Activated CD8-positive, alpha-beta T cell treated with anti-CD3 and anti-CD28 coated beads, Interleukin-2, amount 10 ng/mL, durations not matched to agents 7 days and 5 days (primary cell): ENCODE measurements at regions not wholly inside any gene's neighbourhood (a gene's known extent, or its start where the extent isn't known, plus 50 kb on each side); places are given as distances from the start of the nearest gene placed in this dataset.

Source experiments
- ATAC-seq: fragments of 150-1000 bp; cut with Tn5 transposase; one replicate; pipeline ENCODE4 v1.10.0; 2021; ENCODE audit warnings: moderate library complexity
- CTCF ChIA-PET: fragments of 350-600 bp; sonication (Branson Sonifier 250); formaldehyde crosslinking; loops from one replicate; lab custom pipeline; 2021; ENCODE audit warnings: antibody characterized with exemption; lab: Charles Lee
- POLR2A ChIA-PET: fragments of 350-600 bp; sonication (Branson Sonifier 250); formaldehyde crosslinking; loops from one replicate; lab custom pipeline; 2021; ENCODE audit warnings: antibody characterized with exemption; lab: Charles Lee
- DNase-seq: peaks from one replicate; pipeline ENCODE4 v3.0.0-alpha.2; 2020
- H3K27ac Mint-ChIP-seq: one replicate; pipeline ENCODE4 v1.8.0; 2021; ENCODE audit warnings: mild to moderate bottlenecking, mixed read lengths
- H3K27me3 Mint-ChIP-seq: one replicate; pipeline ENCODE4 v1.8.0; 2021; ENCODE audit warnings: low read depth, mixed read lengths
- H3K36me3 Mint-ChIP-seq: one replicate; pipeline ENCODE4 v1.8.0; 2021; ENCODE audit warnings: low read depth, mixed read lengths
- H3K4me1 Mint-ChIP-seq: one replicate; pipeline ENCODE4 v1.8.0; 2021; ENCODE audit warnings: low read depth, mixed read lengths
- H3K4me3 Mint-ChIP-seq: one replicate; pipeline ENCODE4 v1.8.0; 2021; ENCODE audit warnings: mild to moderate bottlenecking, mixed read lengths
- H3K9me3 Mint-ChIP-seq: one replicate; pipeline ENCODE4 v1.8.0; 2022; ENCODE audit warnings: mixed read lengths; ENCODE audit not compliant: insufficient read depth

- Mint-ChIP-seq H3K27ac (no peak overlapping the region), H3K4me3 (no peak overlapping the region), H3K9me3 (no peaks in the 10 kb centered on the region), H3K27me3 (peaks cover 3% of the 10 kb centered on the region), H3K36me3 (no peaks in the 10 kb centered on the region), H3K4me1 (no peaks in the 10 kb centered on the region)
- ChIA-PET CTCF (no interaction called here), POLR2A (no interaction called here)
- no peak for ATAC-seq
- DNase-seq, result no peak
Measured at GRCh38 chr1:29889776-29890175, 653.5 kb downstream of the PTPRU start.

- no peaks in the 10 kb centered on the region for H3K4me1 Mint-ChIP-seq
- no peak overlapping the region for H3K27ac Mint-ChIP-seq
- no peaks in the 10 kb centered on the region for H3K36me3 Mint-ChIP-seq
- CTCF ChIA-PET, result no interaction called here
- no peaks in the 10 kb centered on the region for H3K9me3 Mint-ChIP-seq
- POLR2A ChIA-PET, result no interaction called here
- ATAC-seq, result no peak
- H3K27me3 Mint-ChIP-seq, result no peaks in the 10 kb centered on the region
- H3K4me3 Mint-ChIP-seq, result no peak overlapping the region
- DNase-seq, result no peak
Measured at GRCh38 chr1:29884740-29885139, 648.4 kb downstream of the PTPRU start.

- H3K27me3 Mint-ChIP-seq, result no peaks in the 10 kb centered on the region
- H3K4me1 Mint-ChIP-seq, result no peaks in the 10 kb centered on the region
- no peak overlapping the region for H3K4me3 Mint-ChIP-seq
- no peak overlapping the region for H3K27ac Mint-ChIP-seq
- no peaks in the 10 kb centered on the region for H3K9me3 Mint-ChIP-seq
- DNase-seq (no peak), ATAC-seq (no peak)
- no peaks in the 10 kb centered on the region for H3K36me3 Mint-ChIP-seq
- POLR2A ChIA-PET, result no interaction called here
- CTCF ChIA-PET, result no interaction called here
Measured at GRCh38 chr1:29883986-29884385, 647.7 kb downstream of the PTPRU start.

GRCh38 chr1:29883411-29883832 lies 647.1 kb downstream of the PTPRU start:
- no peaks in the 10 kb centered on the region for H3K27me3 Mint-ChIP-seq
- H3K36me3 Mint-ChIP-seq, result no peaks in the 10 kb centered on the region
- no peak for ATAC-seq
- no peaks in the 10 kb centered on the region for H3K9me3 Mint-ChIP-seq
- no peak overlapping the region for H3K27ac Mint-ChIP-seq
- no peak for DNase-seq
- POLR2A ChIA-PET, result no interaction called here
- no peaks in the 10 kb centered on the region for H3K4me1 Mint-ChIP-seq
- CTCF ChIA-PET, result interaction anchor here (1.2 kb wide), 1 partner anchor 10 kb away, joined by 3 read pairs; no protein-coding TSS in a partner anchor
- H3K4me3 Mint-ChIP-seq, result no peak overlapping the region

GRCh38 chr1:29880556-29880955 lies 644.2 kb downstream of the PTPRU start:
- H3K27me3 Mint-ChIP-seq, result no peaks in the 10 kb centered on the region
- no peaks in the 10 kb centered on the region for H3K9me3 Mint-ChIP-seq
- CTCF ChIA-PET, result interaction anchor here (0.7 to 0.9 kb wide), 2 partner anchors 88 to 410 kb away, joined by 3 read pairs; no protein-coding TSS in a partner anchor
- POLR2A ChIA-PET, result no interaction called here
- no peak for DNase-seq
- H3K4me1 Mint-ChIP-seq, result no peaks in the 10 kb centered on the region
- no peaks in the 10 kb centered on the region for H3K36me3 Mint-ChIP-seq
- no peak overlapping the region for H3K4me3 Mint-ChIP-seq
- ATAC-seq, result no peak
- no peak overlapping the region for H3K27ac Mint-ChIP-seq

GRCh38 chr1:29879217-29879616 lies 642.9 kb downstream of the PTPRU start:
- Mint-ChIP-seq H3K4me3 (no peak overlapping the region), H3K4me1 (no peaks in the 10 kb centered on the region), H3K36me3 (no peaks in the 10 kb centered on the region), H3K9me3 (no peaks in the 10 kb centered on the region), H3K27me3 (no peaks in the 10 kb centered on the region), H3K27ac (no peak overlapping the region)
- ATAC-seq (no peak), DNase-seq (no peak)
- ChIA-PET POLR2A (no interaction called here), CTCF (no interaction called here)

- Mint-ChIP-seq H3K4me1 (no peaks in the 10 kb centered on the region), H3K27me3 (no peaks in the 10 kb centered on the region), H3K9me3 (no peaks in the 10 kb centered on the region), H3K36me3 (no peaks in the 10 kb centered on the region), H3K27ac (no peak overlapping the region), H3K4me3 (no peak overlapping the region)
- CTCF ChIA-PET, result no interaction called here
- ATAC-seq (no peak), DNase-seq (no peak)
- POLR2A ChIA-PET, result no interaction called here
Measured at GRCh38 chr1:29878501-29878900, 642.2 kb downstream of the PTPRU start.

- ChIA-PET CTCF (no interaction called here), POLR2A (no interaction called here)
- no peaks in the 10 kb centered on the region for H3K36me3 Mint-ChIP-seq
- no peak overlapping the region for H3K4me3 Mint-ChIP-seq
- no peak overlapping the region for H3K27ac Mint-ChIP-seq
- no peak for DNase-seq
- H3K4me1 Mint-ChIP-seq, result no peaks in the 10 kb centered on the region
- no peaks in the 10 kb centered on the region for H3K9me3 Mint-ChIP-seq
- no peaks in the 10 kb centered on the region for H3K27me3 Mint-ChIP-seq
- no peak for ATAC-seq
Measured at GRCh38 chr1:29876902-29877301, 640.6 kb downstream of the PTPRU start.

- Mint-ChIP-seq H3K9me3 (no peaks in the 10 kb centered on the region), H3K27ac (no peak overlapping the region), H3K4me1 (no peaks in the 10 kb centered on the region), H3K27me3 (no peaks in the 10 kb centered on the region), H3K4me3 (no peak overlapping the region), H3K36me3 (no peaks in the 10 kb centered on the region)
- ChIA-PET POLR2A (no interaction called here), CTCF (no interaction called here)
- DNase-seq (no peak), ATAC-seq (no peak)
Measured at GRCh38 chr1:29876441-29876840, 640.1 kb downstream of the PTPRU start.

- ATAC-seq, result no peak
- H3K27me3 Mint-ChIP-seq, result no peaks in the 10 kb centered on the region
- H3K36me3 Mint-ChIP-seq, result no peaks in the 10 kb centered on the region
- DNase-seq, result no peak
- no peak overlapping the region for H3K4me3 Mint-ChIP-seq
- POLR2A ChIA-PET, result no interaction called here
- no peaks in the 10 kb centered on the region for H3K4me1 Mint-ChIP-seq
- no peak overlapping the region for H3K27ac Mint-ChIP-seq
- CTCF ChIA-PET, result no interaction called here
- H3K9me3 Mint-ChIP-seq, result no peaks in the 10 kb centered on the region
Measured at GRCh38 chr1:29875557-29876028, 639.3 kb downstream of the PTPRU start.

GRCh38 chr1:29870621-29871020 lies 634.3 kb downstream of the PTPRU start:
- Mint-ChIP-seq H3K27ac (no peak overlapping the region), H3K4me1 (no peaks in the 10 kb centered on the region), H3K9me3 (no peaks in the 10 kb centered on the region), H3K4me3 (no peak overlapping the region), H3K36me3 (no peaks in the 10 kb centered on the region), H3K27me3 (no peaks in the 10 kb centered on the region)
- ATAC-seq, result no peak
- ChIA-PET POLR2A (no interaction called here), CTCF (no interaction called here)
- DNase-seq, result no peak

- Mint-ChIP-seq H3K36me3 (no peaks in the 10 kb centered on the region), H3K9me3 (no peaks in the 10 kb centered on the region), H3K27me3 (no peaks in the 10 kb centered on the region), H3K27ac (no peak overlapping the region), H3K4me3 (no peak overlapping the region), H3K4me1 (no peaks in the 10 kb centered on the region)
- CTCF ChIA-PET, result no interaction called here
- ATAC-seq (no peak), DNase-seq (no peak)
- POLR2A ChIA-PET, result no interaction called here
Measured at GRCh38 chr1:29869802-29870201, 633.5 kb downstream of the PTPRU start.

- Mint-ChIP-seq H3K4me1 (no peaks in the 10 kb centered on the region), H3K27ac (no peak overlapping the region), H3K36me3 (no peaks in the 10 kb centered on the region), H3K9me3 (no peaks in the 10 kb centered on the region), H3K4me3 (no peak overlapping the region), H3K27me3 (no peaks in the 10 kb centered on the region)
- no peak for DNase-seq
- CTCF ChIA-PET, result no interaction called here
- no peak for ATAC-seq
- POLR2A ChIA-PET, result no interaction called here
Measured at GRCh38 chr1:29868944-29869343, 632.6 kb downstream of the PTPRU start.
